CD14-positive monocyte (primary cell): ENCODE measurements at regions not wholly inside any gene's neighbourhood (a gene's known extent, or its start where the extent isn't known, plus 50 kb on each side); places are given as distances from the start of the nearest gene placed in this dataset.

Experiments used
- DNase-seq, 3 donors: peaks; one replicate each; pipeline ENCODE4 v3.0.0-alpha.2; 2011 to 2022
- H2AFZ ChIP-seq: 2 replicates; pipeline ENCODE4 v1.6.0; 2012; ENCODE audit warnings: mild to moderate bottlenecking, low read depth, low read length, inconsistent platforms; ENCODE audit not compliant: insufficient read depth, poor library complexity, severe bottlenecking
- H3K27ac ChIP-seq, 2 donors: 1 replicate in 1 of 2; 2 replicates in 1 of 2; pipeline ENCODE4 v1.5.1; 2012 to 2013; ENCODE audit warnings: low read length in 2 of 2, control low read depth in 1 of 2, inconsistent platforms in 1 of 2, low read depth in 1 of 2, mild to moderate bottlenecking in 1 of 2
- H3K27me3 ChIP-seq, 2 donors: one replicate each; pipeline versions ENCODE4 v1.6.0 to v1.6.1; 2011 to 2013; ENCODE audit warnings: low read length in 2 of 2; ENCODE audit not compliant: control insufficient read depth in 2 of 2, insufficient read depth in 2 of 2
- H3K36me3 ChIP-seq, 2 donors: replicated peaks in 1 of 2; 1 replicate in 1 of 2; 2 replicates in 1 of 2; pipeline versions ENCODE4 v1.5.1 to v1.6.1; 2012 to 2013; ENCODE audit warnings: low read length in 2 of 2, control low read depth in 1 of 2, inconsistent platforms in 1 of 2, mild to moderate bottlenecking in 1 of 2; ENCODE audit not compliant: insufficient read depth in 2 of 2, control insufficient read depth in 1 of 2
- H3K4me1 ChIP-seq, 2 donors: 1 replicate in 1 of 2; 2 replicates in 1 of 2; pipeline versions ENCODE4 v1.5.1 to v1.6.1; 2012 to 2013; ENCODE audit warnings: low read length in 2 of 2, control low read depth in 1 of 2, inconsistent platforms in 1 of 2, mild to moderate bottlenecking in 1 of 2, moderate library complexity in 1 of 2; ENCODE audit not compliant: insufficient read depth in 2 of 2, control insufficient read depth in 1 of 2
- H3K4me2 ChIP-seq: replicated peaks from 2 replicates; pipeline ENCODE3; 2012; ENCODE audit warnings: low read length, moderate library complexity, mild to moderate bottlenecking; ENCODE audit not compliant: poor library complexity, severe bottlenecking; ENCODE audit errors: extremely low read depth
- H3K4me3 ChIP-seq, 3 experiments: fragments of 200-600 bp in 1 of 3; sonication (generic) in 1 of 3; replicated peaks in 1 of 3; 1 replicate in 2 of 3; 2 replicates in 1 of 3; pipeline ENCODE4 v1.5.1; 2011 to 2013; ENCODE audit warnings: low read length in 3 of 3, mild to moderate bottlenecking in 3 of 3, control low read depth in 2 of 3, low read depth in 2 of 3, inconsistent platforms in 1 of 3, moderate library complexity in 1 of 3
- H3K79me2 ChIP-seq: 2 replicates; pipeline ENCODE4 v1.6.0; 2012; ENCODE audit warnings: mild to moderate bottlenecking, control low read depth, inconsistent platforms, low read length, moderate library complexity; ENCODE audit not compliant: insufficient read depth
- H3K9ac ChIP-seq: 2 replicates; pipeline ENCODE4 v1.6.0; 2017; ENCODE audit warnings: low read length, mild to moderate bottlenecking; ENCODE audit not compliant: insufficient read depth, poor library complexity, severe bottlenecking
- H3K9me3 ChIP-seq, 2 donors: replicated peaks in 1 of 2; 1 replicate in 1 of 2; 2 replicates in 1 of 2; pipeline versions ENCODE4 v1.5.1 to v1.6.1; 2012 to 2013; ENCODE audit warnings: low read length in 2 of 2, control low read depth in 1 of 2; ENCODE audit not compliant: control insufficient read depth in 1 of 2, insufficient read depth in 1 of 2
- H4K20me1 ChIP-seq: 2 replicates; pipeline ENCODE4 v1.6.0; 2012; ENCODE audit warnings: mild to moderate bottlenecking, low read length, control low read depth, moderate library complexity; ENCODE audit not compliant: insufficient read depth
- H3K27ac Mint-ChIP-seq, 7 donors: one replicate each; pipeline ENCODE4 v1.8.0; 2020; ENCODE audit warnings: mild to moderate bottlenecking in 7 of 7, mixed read lengths in 7 of 7, moderate library complexity in 6 of 7, inconsistent platforms in 2 of 7
- H3K27me3 Mint-ChIP-seq, 3 donors: one replicate each; pipeline ENCODE4 v1.8.0; 2021 to 2022; ENCODE audit warnings: low read depth in 3 of 3, mild to moderate bottlenecking in 3 of 3, mixed read lengths in 3 of 3, moderate library complexity in 3 of 3, inconsistent platforms in 1 of 3
- H3K36me3 Mint-ChIP-seq, 2 donors: one replicate each; pipeline ENCODE4 v1.8.0; 2020; ENCODE audit warnings: mixed read lengths in 2 of 2, inconsistent platforms in 1 of 2, mild to moderate bottlenecking in 1 of 2
- H3K4me1 Mint-ChIP-seq: one replicate; pipeline ENCODE4 v1.8.0; 2020; ENCODE audit warnings: mild to moderate bottlenecking, mixed read lengths
- H3K4me3 Mint-ChIP-seq, 2 donors: one replicate each; pipeline ENCODE4 v1.8.0; 2020; ENCODE audit warnings: mild to moderate bottlenecking in 2 of 2, mixed read lengths in 2 of 2, moderate library complexity in 1 of 2
- H3K9me3 Mint-ChIP-seq, 7 donors: one replicate each; pipeline ENCODE4 v1.8.0; 2020 to 2022; ENCODE audit warnings: mixed read lengths in 7 of 7, mild to moderate bottlenecking in 6 of 7, moderate library complexity in 6 of 7, inconsistent platforms in 2 of 7
- WGBS: methylation state at CpG from one replicate; pipeline ENCODE4 v1.1.5; 2013; ENCODE audit warnings: missing lambda C conversion rate; ENCODE audit not compliant: insufficient coverage; 5-methylcytosine and 5-hydroxymethylcytosine counted together
- intact Hi-C, 2 donors: fragments of 100-400 bp; cut with micrococcal nuclease; formaldehyde crosslinking; loops; one replicate each; pipeline versions ENCODE4 v1.15.0 to v1.15.1; 2023
- TF ChIP-seq, protein P1 (sequence below): fragments of 200-600 bp; IDR thresholded peaks from one replicate; pipeline ENCODE4 v1.8.0; 2022; ENCODE audit warnings: antibody characterized with exemption, mild to moderate bottlenecking

GRCh38 chr6:122165014-122165413, 234.4 kb upstream of the HSF2 start:
- 91% methylated on average over 18 of the region's 20 CpGs for WGBS
- Histone ChIP-seq H3K4me3 (no peak overlapping the region), H3K9ac (no peak overlapping the region), H3K27ac (no peak overlapping the region), H4K20me1 (no peaks in the 10 kb centered on the region), H2AFZ (no peak overlapping the region), H3K27me3 (no peaks in the 10 kb centered on the region), H3K4me2 (no peak overlapping the region), H3K36me3 (no peaks in the 10 kb centered on the region), H3K9me3 (peaks cover 7 to 17% of the 10 kb centered on the region in 2 donors), H3K79me2 (no peaks in the 10 kb centered on the region), H3K4me1 (no peaks in the 10 kb centered on the region)
- Mint-ChIP-seq H3K27me3 (no peaks in the 10 kb centered on the region), H3K27ac (no peak overlapping the region), H3K36me3 (no peaks in the 10 kb centered on the region), H3K9me3 (peaks cover 0 to 24% (median 6%) of the 10 kb centered on the region in 7 donors), H3K4me1 (no peaks in the 10 kb centered on the region), H3K4me3 (no peak overlapping the region)
- no peak for DNase-seq
- TF ChIP-seq, protein P1, sequence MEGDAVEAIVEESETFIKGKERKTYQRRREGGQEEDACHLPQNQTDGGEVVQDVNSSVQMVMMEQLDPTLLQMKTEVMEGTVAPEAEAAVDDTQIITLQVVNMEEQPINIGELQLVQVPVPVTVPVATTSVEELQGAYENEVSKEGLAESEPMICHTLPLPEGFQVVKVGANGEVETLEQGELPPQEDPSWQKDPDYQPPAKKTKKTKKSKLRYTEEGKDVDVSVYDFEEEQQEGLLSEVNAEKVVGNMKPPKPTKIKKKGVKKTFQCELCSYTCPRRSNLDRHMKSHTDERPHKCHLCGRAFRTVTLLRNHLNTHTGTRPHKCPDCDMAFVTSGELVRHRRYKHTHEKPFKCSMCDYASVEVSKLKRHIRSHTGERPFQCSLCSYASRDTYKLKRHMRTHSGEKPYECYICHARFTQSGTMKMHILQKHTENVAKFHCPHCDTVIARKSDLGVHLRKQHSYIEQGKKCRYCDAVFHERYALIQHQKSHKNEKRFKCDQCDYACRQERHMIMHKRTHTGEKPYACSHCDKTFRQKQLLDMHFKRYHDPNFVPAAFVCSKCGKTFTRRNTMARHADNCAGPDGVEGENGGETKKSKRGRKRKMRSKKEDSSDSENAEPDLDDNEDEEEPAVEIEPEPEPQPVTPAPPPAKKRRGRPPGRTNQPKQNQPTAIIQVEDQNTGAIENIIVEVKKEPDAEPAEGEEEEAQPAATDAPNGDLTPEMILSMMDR: no peak
- intact Hi-C loops: no loop called here

GRCh38 chr6:122170274-122170673, 229.2 kb upstream of the HSF2 start:
- Histone ChIP-seq H3K4me1 (no peaks in the 10 kb centered on the region), H2AFZ (no peak overlapping the region), H3K4me3 (no peak overlapping the region), H4K20me1 (no peaks in the 10 kb centered on the region), H3K79me2 (no peaks in the 10 kb centered on the region), H3K4me2 (no peak overlapping the region), H3K9ac (no peak overlapping the region), H3K36me3 (no peaks in the 10 kb centered on the region), H3K27me3 (no peaks in the 10 kb centered on the region), H3K9me3 (peaks cover 2 to 4% of the 10 kb centered on the region in 2 donors), H3K27ac (no peak overlapping the region)
- 100% methylated on average over 1 of the region's 2 CpGs for WGBS
- Mint-ChIP-seq H3K4me1 (no peaks in the 10 kb centered on the region), H3K27me3 (no peaks in the 10 kb centered on the region), H3K4me3 (no peak overlapping the region), H3K36me3 (no peaks in the 10 kb centered on the region), H3K9me3 (peaks cover 0 to 2% (median 0%) of the 10 kb centered on the region in 7 donors), H3K27ac (no peak overlapping the region)
- intact Hi-C loops: no loop called here
- TF ChIP-seq, protein P1: no peak
- DNase-seq: no peak
